ENCODE measurements at regions not wholly inside any gene's neighbourhood (a gene's known extent, or its start where the extent isn't known, plus 50 kb on each side); places are given as distances from the start of the nearest gene placed in this dataset.

DNA sequence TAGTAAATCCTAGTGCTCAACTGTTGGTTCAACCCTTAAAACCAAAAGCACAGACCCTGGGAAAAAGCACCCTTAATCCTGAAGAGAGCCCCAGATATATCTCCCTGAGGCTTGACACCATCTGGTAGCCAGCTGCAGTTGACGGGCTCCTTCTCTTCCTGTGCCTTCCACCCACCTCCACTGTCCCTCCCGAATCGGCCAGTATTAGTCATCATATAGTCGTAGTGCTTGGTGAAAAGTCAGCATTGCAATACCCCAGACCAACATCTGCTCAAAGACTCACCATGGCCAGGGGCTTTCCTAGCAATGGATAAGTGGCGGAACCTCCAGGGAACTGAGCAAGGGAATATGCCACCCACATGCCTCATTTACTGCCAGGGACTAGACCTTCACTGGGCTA is 125.6 kb upstream of the CRBN start:
- TF ChIP-seq, protein P1, sequence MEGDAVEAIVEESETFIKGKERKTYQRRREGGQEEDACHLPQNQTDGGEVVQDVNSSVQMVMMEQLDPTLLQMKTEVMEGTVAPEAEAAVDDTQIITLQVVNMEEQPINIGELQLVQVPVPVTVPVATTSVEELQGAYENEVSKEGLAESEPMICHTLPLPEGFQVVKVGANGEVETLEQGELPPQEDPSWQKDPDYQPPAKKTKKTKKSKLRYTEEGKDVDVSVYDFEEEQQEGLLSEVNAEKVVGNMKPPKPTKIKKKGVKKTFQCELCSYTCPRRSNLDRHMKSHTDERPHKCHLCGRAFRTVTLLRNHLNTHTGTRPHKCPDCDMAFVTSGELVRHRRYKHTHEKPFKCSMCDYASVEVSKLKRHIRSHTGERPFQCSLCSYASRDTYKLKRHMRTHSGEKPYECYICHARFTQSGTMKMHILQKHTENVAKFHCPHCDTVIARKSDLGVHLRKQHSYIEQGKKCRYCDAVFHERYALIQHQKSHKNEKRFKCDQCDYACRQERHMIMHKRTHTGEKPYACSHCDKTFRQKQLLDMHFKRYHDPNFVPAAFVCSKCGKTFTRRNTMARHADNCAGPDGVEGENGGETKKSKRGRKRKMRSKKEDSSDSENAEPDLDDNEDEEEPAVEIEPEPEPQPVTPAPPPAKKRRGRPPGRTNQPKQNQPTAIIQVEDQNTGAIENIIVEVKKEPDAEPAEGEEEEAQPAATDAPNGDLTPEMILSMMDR (IDR thresholded peaks at IDR 0.05; ENCODE audit: low read depth, low read length) = no peak
- no peak for TF ChIP-seq EZH2phosphoT487 (IDR thresholded peaks at IDR 0.05; ENCODE audit: low read depth)
